ENCODE measurements at regions not wholly inside any gene's neighbourhood (a gene's known extent, or its start where the extent isn't known, plus 50 kb on each side); places are given as distances from the start of the nearest gene placed in this dataset.

DNA sequence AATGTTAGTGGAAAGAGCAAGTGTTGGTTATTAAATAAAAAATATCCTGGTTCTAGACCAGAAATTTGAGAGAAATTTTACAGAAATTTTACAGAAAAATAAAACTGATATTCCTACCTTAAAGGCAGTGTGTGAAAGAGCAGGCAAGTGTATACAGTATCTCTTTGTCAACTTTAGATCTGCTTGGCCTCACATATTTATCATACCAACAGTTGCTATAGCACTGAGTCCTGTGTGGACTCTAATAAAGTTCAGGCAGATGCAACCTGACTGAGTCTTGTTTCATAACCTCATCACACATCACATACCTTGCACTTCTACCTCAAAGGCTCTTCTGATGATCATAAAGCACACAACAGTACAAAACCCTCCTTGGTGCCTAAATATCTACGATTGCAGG lies 552.4 kb upstream of the PCDH15 start:
- H3K27me3 Mint-ChIP-seq (ENCODE audit: low read depth) = no peaks in the 10 kb centered on the region
- no peak overlapping the region for H3K27ac Mint-ChIP-seq
- H3K36me3 Mint-ChIP-seq = no peaks in the 10 kb centered on the region
- ATAC-seq = no peak
- DNase-seq (ENCODE audit: low spot score) = no peak
- no peak overlapping the region for H3K4me3 Mint-ChIP-seq
- H3K9me3 Mint-ChIP-seq = no peaks in the 10 kb centered on the region
- ChIA-PET CTCF (no interaction called here), POLR2A (no interaction called here)
- no peak for TF ChIP-seq TEAD4 (CRISPR knock-in tag; IDR thresholded peaks at IDR 0.05)
- H3K4me1 Mint-ChIP-seq = peaks cover 12% of the 10 kb centered on the region

DNA sequence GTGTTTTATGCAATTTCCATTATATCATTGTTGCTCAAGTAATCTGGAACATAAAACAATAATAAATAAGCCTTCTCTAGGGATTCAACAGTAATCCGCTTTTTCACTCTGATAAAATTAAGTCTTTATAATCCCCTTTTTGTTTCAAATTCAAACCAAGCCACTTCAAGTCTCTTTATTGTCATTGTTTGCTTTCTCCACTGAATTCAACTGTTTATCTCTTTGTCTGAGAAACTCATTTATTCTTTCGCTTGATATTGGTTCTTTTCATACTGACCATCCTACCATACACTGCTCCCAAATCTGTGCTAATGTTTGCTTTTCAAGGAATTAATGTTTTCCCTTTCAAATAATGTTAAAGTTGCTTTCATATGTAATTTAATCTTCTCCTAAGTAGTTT lies 550.4 kb upstream of the PCDH15 start:
- H3K27ac Mint-ChIP-seq = no peak overlapping the region
- TF ChIP-seq, protein P1, sequence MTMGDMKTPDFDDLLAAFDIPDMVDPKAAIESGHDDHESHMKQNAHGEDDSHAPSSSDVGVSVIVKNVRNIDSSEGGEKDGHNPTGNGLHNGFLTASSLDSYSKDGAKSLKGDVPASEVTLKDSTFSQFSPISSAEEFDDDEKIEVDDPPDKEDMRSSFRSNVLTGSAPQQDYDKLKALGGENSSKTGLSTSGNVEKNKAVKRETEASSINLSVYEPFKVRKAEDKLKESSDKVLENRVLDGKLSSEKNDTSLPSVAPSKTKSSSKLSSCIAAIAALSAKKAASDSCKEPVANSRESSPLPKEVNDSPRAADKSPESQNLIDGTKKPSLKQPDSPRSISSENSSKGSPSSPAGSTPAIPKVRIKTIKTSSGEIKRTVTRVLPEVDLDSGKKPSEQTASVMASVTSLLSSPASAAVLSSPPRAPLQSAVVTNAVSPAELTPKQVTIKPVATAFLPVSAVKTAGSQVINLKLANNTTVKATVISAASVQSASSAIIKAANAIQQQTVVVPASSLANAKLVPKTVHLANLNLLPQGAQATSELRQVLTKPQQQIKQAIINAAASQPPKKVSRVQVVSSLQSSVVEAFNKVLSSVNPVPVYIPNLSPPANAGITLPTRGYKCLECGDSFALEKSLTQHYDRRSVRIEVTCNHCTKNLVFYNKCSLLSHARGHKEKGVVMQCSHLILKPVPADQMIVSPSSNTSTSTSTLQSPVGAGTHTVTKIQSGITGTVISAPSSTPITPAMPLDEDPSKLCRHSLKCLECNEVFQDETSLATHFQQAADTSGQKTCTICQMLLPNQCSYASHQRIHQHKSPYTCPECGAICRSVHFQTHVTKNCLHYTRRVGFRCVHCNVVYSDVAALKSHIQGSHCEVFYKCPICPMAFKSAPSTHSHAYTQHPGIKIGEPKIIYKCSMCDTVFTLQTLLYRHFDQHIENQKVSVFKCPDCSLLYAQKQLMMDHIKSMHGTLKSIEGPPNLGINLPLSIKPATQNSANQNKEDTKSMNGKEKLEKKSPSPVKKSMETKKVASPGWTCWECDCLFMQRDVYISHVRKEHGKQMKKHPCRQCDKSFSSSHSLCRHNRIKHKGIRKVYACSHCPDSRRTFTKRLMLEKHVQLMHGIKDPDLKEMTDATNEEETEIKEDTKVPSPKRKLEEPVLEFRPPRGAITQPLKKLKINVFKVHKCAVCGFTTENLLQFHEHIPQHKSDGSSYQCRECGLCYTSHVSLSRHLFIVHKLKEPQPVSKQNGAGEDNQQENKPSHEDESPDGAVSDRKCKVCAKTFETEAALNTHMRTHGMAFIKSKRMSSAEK (CRISPR knock-in tag; IDR thresholded peaks at IDR 0.05; ENCODE audit: borderline replicate concordance) = no peak
- TF ChIP-seq, protein P2, sequence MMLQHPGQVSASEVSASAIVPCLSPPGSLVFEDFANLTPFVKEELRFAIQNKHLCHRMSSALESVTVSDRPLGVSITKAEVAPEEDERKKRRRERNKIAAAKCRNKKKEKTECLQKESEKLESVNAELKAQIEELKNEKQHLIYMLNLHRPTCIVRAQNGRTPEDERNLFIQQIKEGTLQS (CRISPR knock-in tag; conservative IDR thresholded peaks at IDR 0.05) = no peak
- no peak for TF ChIP-seq IRF1 (CRISPR knock-in tag; IDR thresholded peaks at IDR 0.05)
- no peak for TF ChIP-seq FOXJ3 (CRISPR knock-in tag; IDR thresholded peaks at IDR 0.05; ENCODE audit: borderline replicate concordance)
- TF ChIP-seq JAZF1 (CRISPR knock-in tag; IDR thresholded peaks at IDR 0.05) = no peak
- no peaks in the 10 kb centered on the region for H3K27me3 Mint-ChIP-seq (ENCODE audit: low read depth)
- POLR2A ChIA-PET = no interaction called here
- H3K4me1 Mint-ChIP-seq = peaks cover 12% of the 10 kb centered on the region
- H3K9me3 Mint-ChIP-seq = no peaks in the 10 kb centered on the region
- DNase-seq (ENCODE audit: low spot score) (no peak), ATAC-seq (no peak)
- CTCF ChIA-PET = no interaction called here
- H3K4me3 Mint-ChIP-seq = no peak overlapping the region
- H3K36me3 Mint-ChIP-seq = no peaks in the 10 kb centered on the region

DNA sequence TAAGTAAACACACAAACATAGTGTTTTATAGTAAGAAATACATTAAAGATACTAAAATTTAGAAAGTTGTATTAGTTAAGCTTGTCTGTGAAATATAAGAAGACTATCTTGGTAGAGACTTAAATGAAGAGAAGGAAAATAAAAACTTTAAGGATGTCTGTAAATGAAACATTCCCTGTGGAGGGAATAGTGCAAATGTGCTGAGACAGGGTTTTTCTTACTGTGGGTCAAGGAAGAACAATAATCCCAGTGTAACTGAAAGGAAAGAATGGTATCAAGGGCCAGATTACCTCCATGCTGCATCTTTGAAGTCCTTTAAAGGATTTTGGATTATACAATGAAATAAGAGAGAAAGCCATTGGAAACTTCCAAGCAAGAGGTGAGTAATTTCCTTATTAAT lies 547.5 kb upstream of the PCDH15 start:
- Mint-ChIP-seq H3K27ac (no peak overlapping the region), H3K27me3 (ENCODE audit: low read depth) (no peaks in the 10 kb centered on the region), H3K36me3 (no peaks in the 10 kb centered on the region), H3K9me3 (no peaks in the 10 kb centered on the region), H3K4me3 (no peak overlapping the region), H3K4me1 (peaks cover 12% of the 10 kb centered on the region)
- DNase-seq (ENCODE audit: low spot score) = no peak
- POLR2A ChIA-PET = no interaction called here
- CTCF ChIA-PET = no interaction called here
- no peak for ATAC-seq
- TF ChIP-seq NFE2L1 (CRISPR knock-in tag; IDR thresholded peaks at IDR 0.05) (no peak), ZNF416 (CRISPR knock-in tag; IDR thresholded peaks at IDR 0.05) (no peak), MAX (CRISPR knock-in tag; IDR thresholded peaks at IDR 0.05) (no peak), GRHL2 (CRISPR knock-in tag; IDR thresholded peaks at IDR 0.05; ENCODE audit: insufficient replicate concordance, severe bottlenecking) (no peak), ZBTB21 (CRISPR knock-in tag; IDR thresholded peaks at IDR 0.05; ENCODE audit: borderline replicate concordance) (no peak), TEAD4 (CRISPR knock-in tag; IDR thresholded peaks at IDR 0.05) (no peak), RELA (CRISPR knock-in tag; IDR thresholded peaks at IDR 0.05; ENCODE audit: borderline replicate concordance) (no peak), USF1 (CRISPR knock-in tag; IDR thresholded peaks at IDR 0.05) (no peak)
- TF ChIP-seq, protein P1 (CRISPR knock-in tag; IDR thresholded peaks at IDR 0.05; ENCODE audit: borderline replicate concordance) = no peak
- TF ChIP-seq, protein P3, sequence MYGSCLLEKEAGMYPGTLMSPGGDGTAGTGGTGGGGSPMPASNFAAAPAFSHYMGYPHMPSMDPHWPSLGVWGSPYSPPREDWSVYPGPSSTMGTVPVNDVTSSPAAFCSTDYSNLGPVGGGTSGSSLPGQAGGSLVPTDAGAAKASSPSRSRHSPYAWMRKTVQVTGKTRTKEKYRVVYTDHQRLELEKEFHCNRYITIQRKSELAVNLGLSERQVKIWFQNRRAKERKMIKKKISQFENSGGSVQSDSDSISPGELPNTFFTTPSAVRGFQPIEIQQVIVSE (CRISPR knock-in tag; IDR thresholded peaks at IDR 0.05; ENCODE audit: borderline replicate concordance) = no peak
- TF ChIP-seq, protein P4, sequence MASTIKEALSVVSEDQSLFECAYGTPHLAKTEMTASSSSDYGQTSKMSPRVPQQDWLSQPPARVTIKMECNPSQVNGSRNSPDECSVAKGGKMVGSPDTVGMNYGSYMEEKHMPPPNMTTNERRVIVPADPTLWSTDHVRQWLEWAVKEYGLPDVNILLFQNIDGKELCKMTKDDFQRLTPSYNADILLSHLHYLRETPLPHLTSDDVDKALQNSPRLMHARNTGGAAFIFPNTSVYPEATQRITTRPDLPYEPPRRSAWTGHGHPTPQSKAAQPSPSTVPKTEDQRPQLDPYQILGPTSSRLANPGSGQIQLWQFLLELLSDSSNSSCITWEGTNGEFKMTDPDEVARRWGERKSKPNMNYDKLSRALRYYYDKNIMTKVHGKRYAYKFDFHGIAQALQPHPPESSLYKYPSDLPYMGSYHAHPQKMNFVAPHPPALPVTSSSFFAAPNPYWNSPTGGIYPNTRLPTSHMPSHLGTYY (CRISPR knock-in tag; IDR thresholded peaks at IDR 0.05) = no peak
- TF ChIP-seq, protein P5, sequence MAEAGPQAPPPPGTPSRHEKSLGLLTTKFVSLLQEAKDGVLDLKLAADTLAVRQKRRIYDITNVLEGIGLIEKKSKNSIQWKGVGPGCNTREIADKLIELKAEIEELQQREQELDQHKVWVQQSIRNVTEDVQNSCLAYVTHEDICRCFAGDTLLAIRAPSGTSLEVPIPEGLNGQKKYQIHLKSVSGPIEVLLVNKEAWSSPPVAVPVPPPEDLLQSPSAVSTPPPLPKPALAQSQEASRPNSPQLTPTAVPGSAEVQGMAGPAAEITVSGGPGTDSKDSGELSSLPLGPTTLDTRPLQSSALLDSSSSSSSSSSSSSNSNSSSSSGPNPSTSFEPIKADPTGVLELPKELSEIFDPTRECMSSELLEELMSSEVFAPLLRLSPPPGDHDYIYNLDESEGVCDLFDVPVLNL (CRISPR knock-in tag; IDR thresholded peaks at IDR 0.05; ENCODE audit: borderline replicate concordance, low read depth) = no peak

Data from WTC11 (cell line).